CD4-positive, alpha-beta memory T cell (primary cell): ENCODE measurements at regions not wholly inside any gene's neighbourhood (a gene's known extent, or its start where the extent isn't known, plus 50 kb on each side); places are given as distances from the start of the nearest gene placed in this dataset.

Experiments used
- CTCF ChIA-PET: fragments of 350-600 bp; sonication (Branson Sonifier 250); formaldehyde crosslinking; loops from one replicate; lab custom pipeline; 2021; ENCODE audit warnings: inconsistent platforms; ENCODE audit not compliant: partially characterized antibody; lab: Charles Lee
- POLR2A ChIA-PET: fragments of 350-600 bp; sonication (Branson Sonifier 250); formaldehyde crosslinking; loops from one replicate; lab custom pipeline; 2021; ENCODE audit not compliant: partially characterized antibody; lab: Charles Lee
- DNase-seq, 5 donors: peaks; one replicate each; pipeline versions ENCODE4 v3.0.0 to v3.0.0-alpha.2; 2020 to 2022; ENCODE audit warnings: mixed read lengths in 1 of 5
- H3K27ac ChIP-seq: one replicate; pipeline ENCODE4 v1.7.0; 2013; ENCODE audit warnings: low read depth, low read length
- H3K27me3 ChIP-seq: 2 replicates; pipeline ENCODE4 v1.7.0; 2013; ENCODE audit warnings: mild to moderate bottlenecking, low read length, moderate library complexity; ENCODE audit not compliant: insufficient read depth
- H3K36me3 ChIP-seq: 2 replicates; pipeline ENCODE4 v1.7.0; 2013; ENCODE audit warnings: mild to moderate bottlenecking, low read length, moderate library complexity; ENCODE audit not compliant: insufficient read depth
- H3K4me1 ChIP-seq: 2 replicates; pipeline ENCODE4 v1.7.0; 2013; ENCODE audit warnings: mild to moderate bottlenecking, low read length, moderate library complexity; ENCODE audit not compliant: insufficient read depth
- H3K4me3 ChIP-seq, 2 donors: one replicate each; pipeline ENCODE4 v1.7.0; 2013; ENCODE audit warnings: low read length in 2 of 2, mild to moderate bottlenecking in 1 of 2
- H3K9me3 ChIP-seq, 2 donors: one replicate each; pipeline ENCODE4 v1.7.0; 2013; ENCODE audit warnings: low read length in 2 of 2, control low read depth in 1 of 2; ENCODE audit not compliant: control insufficient read depth in 1 of 2
- H3K27ac Mint-ChIP-seq, 7 donors: one replicate each; pipeline ENCODE4 v1.8.0; 2020 to 2021; ENCODE audit warnings: mixed read lengths in 7 of 7, mild to moderate bottlenecking in 6 of 7, inconsistent platforms in 3 of 7, moderate library complexity in 3 of 7
- H3K27me3 Mint-ChIP-seq, 2 donors: one replicate each; pipeline ENCODE4 v1.8.0; 2020 to 2021; ENCODE audit warnings: mixed read lengths in 2 of 2
- H3K36me3 Mint-ChIP-seq, 2 donors: one replicate each; pipeline ENCODE4 v1.8.0; 2020 to 2021; ENCODE audit warnings: mixed read lengths in 2 of 2, inconsistent platforms in 1 of 2, mild to moderate bottlenecking in 1 of 2
- H3K4me1 Mint-ChIP-seq, 4 donors: one replicate each; pipeline ENCODE4 v1.8.0; 2020 to 2021; ENCODE audit warnings: mixed read lengths in 4 of 4, mild to moderate bottlenecking in 1 of 4
- H3K4me3 Mint-ChIP-seq, 8 donors: one replicate each; pipeline ENCODE4 v1.8.0; 2020 to 2021; ENCODE audit warnings: mixed read lengths in 8 of 8, mild to moderate bottlenecking in 7 of 8, moderate library complexity in 6 of 8, inconsistent platforms in 3 of 8
- H3K9me3 Mint-ChIP-seq, 8 donors: one replicate each; pipeline ENCODE4 v1.8.0; 2020 to 2021; ENCODE audit warnings: mixed read lengths in 8 of 8, mild to moderate bottlenecking in 5 of 8, inconsistent platforms in 3 of 8, moderate library complexity in 1 of 8
- intact Hi-C: fragments of 100-400 bp; cut with micrococcal nuclease; formaldehyde crosslinking; loops from one replicate; pipeline ENCODE4 v1.15.1; 2023

DNA sequence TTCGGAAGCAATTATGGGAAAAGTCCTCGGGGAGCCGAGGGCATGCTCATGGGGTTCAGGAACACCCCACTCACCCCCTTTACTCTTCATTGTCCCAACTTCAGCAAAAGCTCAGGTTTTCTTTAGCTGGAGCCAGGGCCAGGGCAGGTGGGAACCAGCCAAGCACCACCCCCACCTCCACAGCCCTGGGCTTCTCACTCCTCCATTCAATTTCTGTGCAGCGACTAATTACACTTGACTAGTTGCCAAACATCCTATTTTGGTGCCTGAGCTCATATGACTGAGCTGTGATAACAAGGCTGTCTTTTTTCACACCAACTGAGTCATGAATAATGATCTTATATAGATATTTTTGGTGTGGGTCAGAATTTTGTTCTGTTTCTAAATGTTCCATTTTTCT, 257.2 kb upstream of the AJAP1 start:
- CTCF ChIA-PET, result no interaction called here
- peaks cover 0 to 17% (median 10%) of the 10 kb centered on the region in 8 donors for H3K9me3 Mint-ChIP-seq
- POLR2A ChIA-PET, result no interaction called here
- intact Hi-C loops, result no loop called here
- no peaks in the 10 kb centered on the region for H3K36me3 Mint-ChIP-seq
- Histone ChIP-seq H3K9me3 (no peaks in the 10 kb centered on the region), H3K4me3 (no peak overlapping the region), H3K27ac (no peak overlapping the region), H3K27me3 (no peaks in the 10 kb centered on the region), H3K36me3 (no peaks in the 10 kb centered on the region), H3K4me1 (no peaks in the 10 kb centered on the region)
- no peak for DNase-seq
- H3K4me3 Mint-ChIP-seq, result no peak overlapping the region
- H3K27me3 Mint-ChIP-seq, result peaks cover 7% of the 10 kb centered on the region in 2 donors
- no peaks in the 10 kb centered on the region for H3K4me1 Mint-ChIP-seq
- no peak overlapping the region for H3K27ac Mint-ChIP-seq

- Histone ChIP-seq H3K27ac (no peak overlapping the region), H3K4me1 (no peaks in the 10 kb centered on the region), H3K36me3 (no peaks in the 10 kb centered on the region), H3K27me3 (no peaks in the 10 kb centered on the region), H3K9me3 (no peaks in the 10 kb centered on the region), H3K4me3 (no peak overlapping the region)
- Mint-ChIP-seq H3K9me3 (no peaks in the 10 kb centered on the region), H3K36me3 (no peaks in the 10 kb centered on the region), H3K4me3 (no peak overlapping the region), H3K4me1 (no peaks in the 10 kb centered on the region), H3K27me3 (peaks cover 2 to 5% of the 10 kb centered on the region in 2 donors), H3K27ac (no peak overlapping the region)
- DNase-seq, result no peak
- intact Hi-C loops, result no loop called here
- POLR2A ChIA-PET, result no interaction called here
- CTCF ChIA-PET, result no interaction called here
Observed at GRCh38 chr1:4402032-4402431, 252.4 kb upstream of the AJAP1 start.

DNA sequence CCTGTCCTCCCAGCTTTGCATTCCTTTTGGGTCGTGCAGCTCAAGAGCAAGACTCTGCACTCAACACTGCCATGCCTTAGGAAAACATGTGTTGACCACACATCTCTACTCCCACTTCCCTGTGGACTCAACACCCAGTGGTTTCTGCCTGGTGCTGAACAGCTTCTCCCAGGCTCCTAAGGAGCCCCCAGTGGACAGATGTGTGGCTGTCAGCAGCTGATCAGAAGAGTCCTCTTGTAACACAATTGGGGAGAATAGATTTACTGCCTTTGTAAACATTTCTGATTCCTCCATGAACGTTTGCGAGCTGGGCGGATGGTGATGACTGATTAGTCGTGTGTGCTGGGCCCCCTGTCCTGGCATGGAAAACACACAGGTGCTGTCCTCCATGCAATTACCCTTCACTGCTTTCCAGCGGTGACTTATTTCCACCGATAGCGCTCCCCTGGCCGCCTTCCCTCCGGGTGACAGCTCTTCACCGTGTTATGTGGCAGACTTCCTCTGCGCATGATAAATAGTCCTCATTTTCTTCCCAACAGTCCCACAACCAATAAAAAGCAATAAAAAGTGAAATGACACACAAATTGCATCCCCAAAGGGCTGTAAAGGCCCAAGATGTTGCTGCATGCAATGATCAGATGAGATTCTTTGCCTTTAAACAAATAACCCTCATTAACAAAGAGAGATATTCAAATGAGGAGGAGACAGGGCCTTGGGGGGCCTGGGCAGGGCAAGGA, 249.4 kb upstream of the AJAP1 start:
- Histone ChIP-seq H3K9me3 (no peaks in the 10 kb centered on the region), H3K4me1 (no peaks in the 10 kb centered on the region), H3K27ac (no peak overlapping the region), H3K27me3 (no peaks in the 10 kb centered on the region), H3K36me3 (no peaks in the 10 kb centered on the region), H3K4me3 (no peak overlapping the region)
- no peaks in the 10 kb centered on the region for H3K4me1 Mint-ChIP-seq
- intact Hi-C loops, result no loop called here
- no peaks in the 10 kb centered on the region for H3K36me3 Mint-ChIP-seq
- no peak overlapping the region for H3K4me3 Mint-ChIP-seq
- POLR2A ChIA-PET, result no interaction called here
- peaks cover 0 to 2% of the 10 kb centered on the region in 2 donors for H3K27me3 Mint-ChIP-seq
- H3K9me3 Mint-ChIP-seq, result no peaks in the 10 kb centered on the region
- DNase-seq, result no peak
- CTCF ChIA-PET, result no interaction called here
- no peak overlapping the region for H3K27ac Mint-ChIP-seq

GRCh38 chr1:4407851-4408250, 246.6 kb upstream of the AJAP1 start:
- CTCF ChIA-PET, result no interaction called here

DNA sequence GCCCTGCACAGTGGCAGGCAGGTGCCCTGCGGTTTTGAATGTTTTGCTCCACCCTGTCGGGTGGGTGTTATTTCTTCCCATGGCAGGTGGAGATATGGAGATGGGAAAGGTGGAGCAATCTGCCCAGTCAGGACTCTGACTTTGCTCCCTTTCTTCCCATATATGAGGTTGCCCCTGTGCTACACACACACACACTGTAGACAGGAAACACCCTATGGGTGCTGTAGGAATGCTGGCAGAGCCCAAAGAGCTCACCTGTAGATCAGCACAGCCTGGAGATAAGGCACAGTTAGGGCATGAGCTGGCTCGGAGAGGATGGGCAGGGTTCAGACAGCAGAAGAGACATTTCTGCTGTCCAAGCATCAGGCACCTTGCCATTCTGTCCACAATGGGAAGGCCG, 246.0 kb upstream of the AJAP1 start:
- POLR2A ChIA-PET, result no interaction called here

More at GRCh38 chr1:4407851-4408250, 246.6 kb upstream of the AJAP1 start:
- no peak overlapping the region for H3K4me3 Mint-ChIP-seq
- no peaks in the 10 kb centered on the region for H3K4me1 Mint-ChIP-seq
- H3K36me3 Mint-ChIP-seq, result no peaks in the 10 kb centered on the region
- peaks cover 1 to 2% of the 10 kb centered on the region in 2 donors for H3K27me3 Mint-ChIP-seq
- Histone ChIP-seq H3K9me3 (no peaks in the 10 kb centered on the region), H3K36me3 (no peaks in the 10 kb centered on the region), H3K4me1 (no peaks in the 10 kb centered on the region), H3K4me3 (no peak overlapping the region), H3K27ac (no peak overlapping the region), H3K27me3 (no peaks in the 10 kb centered on the region)
- H3K9me3 Mint-ChIP-seq, result peaks cover 0 to 4% (median 0%) of the 10 kb centered on the region in 8 donors
- H3K27ac Mint-ChIP-seq, result no peak overlapping the region
- POLR2A ChIA-PET, result no interaction called here
- no peak for DNase-seq
- intact Hi-C loops, result no loop called here

DNA sequence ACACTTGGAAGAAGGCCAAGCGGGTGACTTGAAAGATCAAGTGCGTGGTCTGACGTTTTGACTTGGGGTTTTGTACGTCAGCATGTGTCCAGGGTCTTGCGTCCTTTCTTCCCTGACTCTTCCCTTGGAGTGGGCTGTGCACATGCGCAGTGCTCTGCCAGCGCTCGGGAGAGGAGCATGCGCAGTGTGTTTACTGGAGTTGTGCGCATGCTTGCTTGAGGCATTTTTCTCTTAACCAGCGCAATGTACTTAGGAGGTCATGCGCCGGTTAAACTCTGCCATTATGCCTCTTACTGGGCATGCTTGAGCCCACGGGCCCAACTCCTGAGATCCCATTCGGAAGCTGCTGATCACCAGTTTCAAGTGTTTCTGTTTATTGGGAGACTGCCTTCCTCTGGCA, 242.5 kb upstream of the AJAP1 start:
- Mint-ChIP-seq H3K4me1 (no peaks in the 10 kb centered on the region), H3K27me3 (peaks cover 2 to 3% of the 10 kb centered on the region in 2 donors), H3K4me3 (no peak overlapping the region), H3K9me3 (peaks cover 0 to 15% (median 3%) of the 10 kb centered on the region in 8 donors), H3K27ac (no peak overlapping the region), H3K36me3 (no peaks in the 10 kb centered on the region)
- DNase-seq, result no peak
- POLR2A ChIA-PET, result no interaction called here
- H3K36me3 ChIP-seq, result no peaks in the 10 kb centered on the region
- no peaks in the 10 kb centered on the region for H3K27me3 ChIP-seq
- H3K4me3 ChIP-seq, result no peak overlapping the region
- no peaks in the 10 kb centered on the region for H3K4me1 ChIP-seq
- intact Hi-C loops, result no loop called here
- no peak overlapping the region for H3K27ac ChIP-seq
- CTCF ChIA-PET, result no interaction called here
- H3K9me3 ChIP-seq, result no peaks in the 10 kb centered on the region

More for the DNA sequence above, 246.0 kb upstream of the AJAP1 start:
- Mint-ChIP-seq H3K9me3 (peaks cover 0 to 5% (median 0%) of the 10 kb centered on the region in 8 donors), H3K27me3 (peaks cover 2% of the 10 kb centered on the region in 2 donors), H3K27ac (peak overlapping the region in 1 of 7 donors; percentile 1), H3K4me3 (no peak overlapping the region), H3K36me3 (no peaks in the 10 kb centered on the region), H3K4me1 (no peaks in the 10 kb centered on the region)
- intact Hi-C loops, result no loop called here
- Histone ChIP-seq H3K4me3 (no peak overlapping the region), H3K27ac (no peak overlapping the region), H3K9me3 (no peaks in the 10 kb centered on the region), H3K27me3 (no peaks in the 10 kb centered on the region), H3K4me1 (no peaks in the 10 kb centered on the region), H3K36me3 (no peaks in the 10 kb centered on the region)
- DNase-seq, result no peak
- CTCF ChIA-PET, result no interaction called here

DNA sequence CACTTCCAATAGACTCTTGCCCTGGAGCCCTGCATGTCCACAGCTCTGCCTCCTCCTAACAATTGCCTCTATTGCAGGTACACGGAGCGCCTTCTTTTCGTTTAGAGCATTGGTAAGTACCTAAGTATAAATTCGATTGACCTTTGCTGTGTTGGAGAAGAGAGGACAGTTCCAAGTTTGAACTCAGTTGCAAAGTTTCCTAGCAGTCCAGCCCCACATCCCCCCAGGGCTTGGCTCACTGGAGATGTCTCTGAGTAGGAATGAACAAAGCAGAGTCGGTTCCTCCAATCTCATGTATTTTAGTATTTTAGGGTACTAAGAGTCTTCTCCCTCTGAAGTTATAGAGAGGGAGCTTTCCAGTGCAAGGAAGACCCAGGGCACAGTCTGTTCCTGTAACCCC, 238.9 kb upstream of the AJAP1 start:
- no peak overlapping the region for H3K4me3 Mint-ChIP-seq
- Histone ChIP-seq H3K27ac (no peak overlapping the region), H3K36me3 (no peaks in the 10 kb centered on the region), H3K9me3 (no peaks in the 10 kb centered on the region), H3K4me1 (no peaks in the 10 kb centered on the region), H3K4me3 (no peak overlapping the region), H3K27me3 (no peaks in the 10 kb centered on the region)
- ChIA-PET POLR2A (no interaction called here), CTCF (no interaction called here)
- H3K4me1 Mint-ChIP-seq, result no peaks in the 10 kb centered on the region
- H3K36me3 Mint-ChIP-seq, result no peaks in the 10 kb centered on the region
- H3K27me3 Mint-ChIP-seq, result peaks cover 6 to 11% of the 10 kb centered on the region in 2 donors
- intact Hi-C loops, result no loop called here
- H3K27ac Mint-ChIP-seq, result no peak overlapping the region
- no peak for DNase-seq
- H3K9me3 Mint-ChIP-seq, result peaks cover 2 to 20% (median 7%) of the 10 kb centered on the region in 8 donors
